NCI-H146 treated with DMSO at 0.1 percent for 48 hours (cell line): ENCODE measurements at regions not wholly inside any gene's neighbourhood (a gene's known extent, or its start where the extent isn't known, plus 50 kb on each side); places are given as distances from the start of the nearest gene placed in this dataset.
"Not testable (repeated sequence)": the region's sequence is repeated elsewhere in the genome, so short reads cannot be mapped to it uniquely, and the experiment has no call there.

Experiments
- DNase-seq: peaks from one replicate; lab custom pipeline; 2025; ENCODE audit not compliant: unreplicated experiment; lab: John Stamatoyannopoulos, UW

DNA sequence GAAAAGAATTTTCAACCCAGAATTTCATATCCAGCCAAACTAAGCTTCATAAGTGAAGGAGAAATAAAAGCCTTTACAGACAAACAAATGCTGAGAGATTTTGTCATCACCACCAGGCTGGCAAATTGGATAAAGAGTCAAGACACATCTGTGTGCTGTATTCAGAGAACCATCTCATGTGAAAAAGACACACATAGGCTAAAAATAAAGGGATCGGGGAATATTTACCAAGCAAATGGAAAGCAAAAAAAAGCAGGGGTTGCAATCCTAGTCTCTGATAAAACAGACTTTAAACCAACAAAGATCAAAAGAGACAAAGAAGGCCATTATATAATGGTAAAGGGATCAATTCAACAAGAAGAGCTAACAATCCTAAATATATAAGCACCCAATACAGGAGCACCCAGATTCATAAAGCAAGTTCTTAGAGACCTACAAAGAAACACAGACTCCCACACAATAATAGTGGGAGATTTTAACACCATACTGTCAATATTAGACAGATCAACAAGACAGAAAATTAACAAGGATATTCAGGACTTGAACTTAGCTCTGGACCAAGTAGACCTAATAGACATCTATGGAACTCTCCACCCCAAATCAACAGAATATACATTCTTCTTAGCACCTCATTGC, 55.9 kb upstream of the ACSM6 start:
- not testable (repeated sequence) for DNase-seq

DNA sequence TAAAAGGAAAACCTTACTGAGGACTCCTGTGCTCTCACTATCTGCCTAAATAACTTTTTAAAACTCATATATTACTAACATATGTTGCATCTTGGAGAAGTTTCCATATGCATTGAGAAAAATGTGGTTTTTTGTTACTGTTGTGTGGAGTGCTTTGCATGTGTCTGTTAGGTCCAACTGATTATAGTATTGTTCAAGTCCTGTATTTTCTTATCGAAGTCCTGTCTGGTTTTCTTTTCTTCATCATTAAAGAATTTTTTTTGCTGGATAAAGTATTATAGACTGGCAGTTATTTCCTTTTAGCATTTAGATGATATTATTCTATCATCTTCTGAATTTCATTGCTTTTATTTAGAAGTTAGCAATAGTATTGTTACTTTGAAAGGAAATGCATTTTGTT, 59.5 kb upstream of the ACSM6 start:
- DNase-seq = no peak

DNA sequence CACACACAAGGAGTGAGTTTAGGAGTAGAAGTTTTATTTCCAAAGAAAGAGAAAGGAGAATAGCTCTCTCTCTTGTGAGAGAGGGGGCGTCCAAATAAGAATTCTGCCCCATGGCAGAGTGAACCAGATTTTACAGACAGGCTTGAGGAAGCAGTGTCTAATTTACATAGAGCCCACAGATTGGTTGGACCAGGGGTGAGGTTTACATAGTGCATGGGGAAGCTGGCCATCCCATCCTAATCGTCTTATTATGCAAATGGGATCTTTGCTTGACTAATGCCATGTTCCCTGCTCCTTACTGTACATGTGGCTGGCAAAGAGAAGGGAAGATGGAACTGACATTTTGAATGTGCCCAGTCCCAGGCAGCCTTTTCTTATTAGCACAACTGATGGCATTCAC, 60.0 kb upstream of the ACSM6 start:
- no peak for DNase-seq

DNA sequence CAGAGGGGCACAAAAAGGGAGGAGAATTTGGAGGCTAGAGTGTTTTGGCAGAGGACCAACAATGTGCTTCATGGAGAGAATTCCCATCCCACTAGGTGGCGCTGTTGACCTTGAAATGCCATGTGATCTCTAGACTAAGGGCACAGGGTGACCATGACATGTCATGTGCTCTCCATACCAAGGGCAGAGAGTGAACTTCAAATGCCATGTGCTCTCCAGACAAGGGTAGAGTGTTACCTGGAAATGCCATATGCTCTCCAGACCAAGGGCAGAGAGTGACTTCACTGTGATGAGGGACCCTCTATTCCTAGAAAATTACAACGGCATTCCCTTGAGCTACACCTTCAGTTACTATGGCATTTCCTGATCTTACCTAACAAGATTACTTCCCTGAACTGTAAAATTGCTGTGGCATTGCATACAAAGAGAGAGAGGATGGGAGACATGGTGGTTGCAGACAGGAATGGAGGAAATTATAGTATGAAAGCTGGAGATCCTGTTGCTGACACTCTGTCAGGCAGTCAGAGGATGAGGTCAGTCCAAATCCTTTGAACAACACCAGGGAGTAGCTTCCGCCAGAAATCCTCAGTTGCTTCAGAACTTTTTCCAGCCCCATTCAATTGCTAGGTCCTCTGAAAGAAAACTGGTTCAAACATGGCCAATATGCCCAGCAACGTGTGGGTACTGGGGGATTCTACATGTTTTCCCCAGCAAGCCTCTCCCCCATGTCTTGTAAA, 60.9 kb upstream of the ACSM6 start:
- DNase-seq = peak; percentile 41

DNA sequence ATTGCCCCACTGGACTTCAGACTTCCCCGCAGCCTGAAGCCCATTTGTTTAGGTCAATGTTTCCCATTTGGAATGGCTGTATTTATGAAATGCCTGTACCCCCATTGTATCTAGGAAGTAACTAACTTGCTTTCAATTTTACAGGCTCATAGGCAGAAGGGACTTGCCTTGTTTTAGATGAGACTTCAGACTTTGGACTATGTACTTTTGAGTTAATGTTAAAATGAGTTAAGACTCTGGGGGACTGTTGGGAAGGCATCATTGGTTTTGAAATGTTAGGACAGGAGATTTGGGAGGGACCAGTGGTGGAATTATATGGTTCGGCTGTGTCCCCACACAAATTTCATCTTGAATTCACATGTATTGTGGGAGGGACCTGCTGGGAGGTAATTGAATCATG, 61.1 kb upstream of the CYP2C8 start:
- DNase-seq = not testable (repeated sequence)

DNA sequence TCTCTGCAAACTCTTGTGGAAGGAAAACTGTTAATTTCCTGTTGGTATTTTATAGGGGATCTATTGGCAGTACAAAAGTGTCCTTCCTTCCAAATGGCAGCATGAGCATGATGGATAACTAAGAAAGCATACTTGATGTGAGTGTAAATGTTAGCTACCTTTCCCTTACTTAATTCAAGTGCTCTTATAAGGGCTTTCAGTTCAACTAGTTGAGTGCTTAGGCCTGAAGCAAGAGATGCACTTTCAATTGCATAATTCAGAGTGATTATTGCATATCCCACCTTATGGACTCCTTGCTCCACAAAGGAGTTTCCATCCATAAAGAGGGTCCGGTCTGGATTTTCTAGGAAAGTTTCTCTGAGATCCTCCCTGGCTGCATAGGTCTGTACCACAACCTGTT, 56.3 kb upstream of the CYP2C8 start:
- no peak for DNase-seq

DNA sequence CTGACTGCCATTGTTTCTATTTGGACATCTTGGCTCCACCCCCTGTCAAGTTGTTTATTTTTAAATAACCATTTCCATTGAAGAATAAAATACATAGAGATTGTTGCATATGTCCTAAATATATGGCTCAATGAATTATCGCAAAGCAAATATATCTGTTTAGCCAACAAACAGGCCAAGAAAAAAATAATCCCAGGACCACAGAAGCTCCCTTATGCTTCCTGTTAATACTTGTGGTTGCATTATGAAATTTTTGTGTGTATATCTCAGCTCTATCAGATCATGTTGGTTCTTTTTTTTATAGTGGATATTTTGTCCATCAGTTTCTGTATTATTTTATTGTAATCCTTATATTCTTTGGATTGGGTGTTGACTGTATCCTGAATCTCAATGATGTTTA, 53.4 kb upstream of the CYP2C8 start:
- DNase-seq = no peak

DNA sequence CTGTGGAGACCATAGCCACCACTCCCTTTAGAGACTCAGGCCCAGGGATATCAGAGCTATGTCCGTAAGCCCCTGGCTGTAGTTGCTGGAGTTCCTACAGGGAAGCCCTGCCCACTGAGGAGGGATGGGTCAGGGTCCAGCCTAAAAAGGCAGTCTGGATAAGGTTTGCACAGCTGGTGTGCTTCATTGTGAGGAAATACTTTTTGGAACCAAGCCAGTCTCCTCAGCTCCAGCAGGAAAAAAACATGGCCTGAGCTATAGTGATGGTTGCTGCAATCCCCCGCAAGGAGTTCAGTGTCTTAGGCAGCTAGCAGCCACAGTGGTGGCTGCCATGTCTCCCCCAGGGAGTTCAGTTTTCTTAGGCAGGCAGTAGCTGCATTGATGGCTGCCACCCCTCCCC, 52.6 kb upstream of the CYP2C8 start:
- no peak for DNase-seq
